Stimulated activated memory B cell treated with anti-CD40 and anti-IgM and Interleukin-4, amounts not matched to agents 10 μg/mL and 1 μg/mL and 100 μg/mL, for 72 hours (primary cell): ENCODE measurements at regions not wholly inside any gene's neighbourhood (a gene's known extent, or its start where the extent isn't known, plus 50 kb on each side); places are given as distances from the start of the nearest gene placed in this dataset.

Experiments
- ATAC-seq: fragments of 150-1000 bp; cut with Tn5 transposase; 2 replicates; pipeline ENCODE4 v1.10.0; 2021
- H3K27ac Mint-ChIP-seq: one replicate; pipeline ENCODE4 v1.8.0; 2022; ENCODE audit warnings: mild to moderate bottlenecking, mixed read lengths
- H3K27me3 Mint-ChIP-seq: one replicate; pipeline ENCODE4 v1.8.0; 2022; ENCODE audit warnings: mixed read lengths
- H3K36me3 Mint-ChIP-seq: one replicate; pipeline ENCODE4 v1.8.0; 2022; ENCODE audit warnings: mixed read lengths
- H3K4me1 Mint-ChIP-seq: one replicate; pipeline ENCODE4 v1.8.0; 2022; ENCODE audit warnings: mixed read lengths
- H3K4me3 Mint-ChIP-seq: one replicate; pipeline ENCODE4 v1.8.0; 2022; ENCODE audit warnings: mild to moderate bottlenecking, moderate library complexity, mixed read lengths
- H3K9me3 Mint-ChIP-seq: one replicate; pipeline ENCODE4 v1.8.0; 2022; ENCODE audit warnings: mixed read lengths

DNA sequence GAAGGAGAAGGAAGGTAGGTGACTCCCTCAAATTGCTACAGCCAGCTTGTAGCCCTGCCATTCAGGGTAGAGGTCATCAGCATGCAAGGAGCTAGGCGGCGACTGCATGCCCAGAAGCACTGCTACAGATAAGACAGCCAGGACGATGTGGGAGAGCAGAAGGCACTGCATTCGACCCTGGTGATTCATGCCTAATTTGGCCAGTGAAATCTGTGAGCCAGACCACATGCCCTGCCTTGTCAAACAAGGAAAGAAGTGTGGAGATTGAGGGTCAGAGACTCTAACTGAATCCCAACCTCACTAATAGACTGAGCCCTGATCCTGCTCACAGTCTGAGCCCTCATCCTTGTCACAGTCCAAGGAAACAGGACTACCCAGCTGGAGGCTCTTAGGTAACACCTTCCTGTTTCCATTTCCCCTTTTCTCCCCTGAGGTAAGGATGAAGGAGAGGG lies 86.6 kb downstream of the LINGO1 start:
- H3K27ac Mint-ChIP-seq: no peak overlapping the region
- no peaks in the 10 kb centered on the region for H3K27me3 Mint-ChIP-seq
- peaks cover 4% of the 10 kb centered on the region for H3K9me3 Mint-ChIP-seq
- H3K4me3 Mint-ChIP-seq: no peak overlapping the region
- peaks cover 32% of the 10 kb centered on the region for H3K4me1 Mint-ChIP-seq
- no peak for ATAC-seq
- H3K36me3 Mint-ChIP-seq: no peaks in the 10 kb centered on the region

GRCh38 chr15:77545058-77545457 lies 87.7 kb downstream of the LINGO1 start:
- no peaks in the 10 kb centered on the region for H3K27me3 Mint-ChIP-seq
- no peak for ATAC-seq
- H3K27ac Mint-ChIP-seq: no peak overlapping the region
- no peaks in the 10 kb centered on the region for H3K36me3 Mint-ChIP-seq
- peaks cover 4% of the 10 kb centered on the region for H3K9me3 Mint-ChIP-seq
- no peak overlapping the region for H3K4me3 Mint-ChIP-seq
- peaks cover 38% of the 10 kb centered on the region for H3K4me1 Mint-ChIP-seq

GRCh38 chr15:77544162-77544561 lies 88.5 kb downstream of the LINGO1 start:
- Mint-ChIP-seq H3K4me3 (no peak overlapping the region), H3K27me3 (no peaks in the 10 kb centered on the region), H3K27ac (no peak overlapping the region), H3K4me1 (peaks cover 42% of the 10 kb centered on the region), H3K9me3 (peaks cover 4% of the 10 kb centered on the region), H3K36me3 (no peaks in the 10 kb centered on the region)
- ATAC-seq: no peak

DNA sequence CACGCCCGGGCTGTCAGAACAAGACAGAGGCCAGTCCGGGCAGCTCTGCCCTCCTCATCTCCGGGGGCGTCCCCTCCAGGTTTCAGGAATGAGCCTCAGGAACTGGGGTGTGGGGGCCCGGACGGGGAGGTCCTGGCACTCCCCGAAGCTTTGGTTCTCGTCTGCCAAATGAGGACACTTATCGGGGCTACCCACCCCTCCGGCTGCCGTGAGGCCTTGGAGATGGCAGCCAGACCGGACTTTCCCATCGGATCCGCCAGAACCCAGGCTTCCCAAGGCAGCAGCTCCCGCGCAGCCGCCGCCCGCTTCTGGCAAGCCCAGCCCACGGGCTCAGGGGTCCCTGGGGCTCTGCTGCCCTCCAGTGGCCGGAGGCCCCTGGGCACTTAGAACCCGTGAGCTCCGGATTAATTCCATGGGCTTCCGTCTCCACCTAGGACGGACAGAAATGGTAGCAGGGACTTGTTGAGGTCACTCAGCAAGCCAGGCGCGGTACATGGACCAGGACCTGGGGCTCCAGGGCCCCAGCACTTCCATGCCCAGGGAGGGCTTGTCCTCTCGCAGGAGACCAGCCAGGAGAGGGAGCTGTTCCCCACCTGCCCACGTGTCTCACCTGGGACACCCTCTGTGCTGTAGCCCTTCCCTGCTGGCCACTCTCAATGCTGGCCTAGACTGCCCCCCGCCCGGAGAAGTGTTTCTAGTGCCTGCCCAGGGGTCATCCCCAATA lies 89.4 kb downstream of the LINGO1 start:
- no peaks in the 10 kb centered on the region for H3K36me3 Mint-ChIP-seq
- peak overlapping the region; percentile 78 for H3K4me3 Mint-ChIP-seq
- peak overlapping the region; percentile 68 for H3K27ac Mint-ChIP-seq
- peak; percentile 90 for ATAC-seq
- peaks cover 4% of the 10 kb centered on the region for H3K9me3 Mint-ChIP-seq
- no peaks in the 10 kb centered on the region for H3K27me3 Mint-ChIP-seq
- peaks cover 42% of the 10 kb centered on the region for H3K4me1 Mint-ChIP-seq

DNA sequence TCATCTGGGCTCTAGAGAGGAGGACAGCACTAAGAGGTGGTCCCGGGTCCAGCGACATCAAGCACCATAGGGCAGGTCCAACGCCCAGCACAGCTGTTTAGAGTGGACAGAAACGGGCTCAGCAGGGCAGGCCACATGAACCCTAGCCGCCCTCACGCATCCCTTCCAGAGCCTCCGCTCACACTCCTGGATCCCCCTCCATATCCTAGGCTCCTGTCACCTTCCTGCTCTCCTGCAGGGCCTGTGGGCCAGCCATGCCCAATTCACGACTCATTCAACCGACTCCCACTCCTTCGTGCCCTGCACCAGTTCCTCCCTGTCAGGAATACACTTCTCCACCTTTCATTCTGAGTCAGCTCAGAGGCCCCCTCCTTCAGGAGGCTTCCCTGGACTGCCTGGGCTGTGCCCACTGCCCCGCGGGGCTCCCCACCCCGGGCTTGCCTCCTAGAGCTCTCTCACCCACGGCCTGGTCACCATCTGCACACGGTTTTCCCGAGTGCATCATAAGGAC lies 90.2 kb downstream of the LINGO1 start:
- Mint-ChIP-seq H3K4me1 (peaks cover 43% of the 10 kb centered on the region), H3K9me3 (peaks cover 4% of the 10 kb centered on the region), H3K27ac (peak overlapping the region; percentile 68), H3K36me3 (no peaks in the 10 kb centered on the region), H3K4me3 (peak overlapping the region; percentile 78), H3K27me3 (no peaks in the 10 kb centered on the region)
- no peak for ATAC-seq

- H3K4me1 Mint-ChIP-seq: peaks cover 53% of the 10 kb centered on the region
- H3K36me3 Mint-ChIP-seq: no peaks in the 10 kb centered on the region
- H3K27ac Mint-ChIP-seq: no peak overlapping the region
- ATAC-seq: no peak
- no peaks in the 10 kb centered on the region for H3K9me3 Mint-ChIP-seq
- no peak overlapping the region for H3K4me3 Mint-ChIP-seq
- no peaks in the 10 kb centered on the region for H3K27me3 Mint-ChIP-seq
Measured at GRCh38 chr15:77541421-77542181, 91.1 kb downstream of the LINGO1 start.

GRCh38 chr15:77540312-77541060 lies 92.2 kb downstream of the LINGO1 start:
- no peaks in the 10 kb centered on the region for H3K9me3 Mint-ChIP-seq

DNA sequence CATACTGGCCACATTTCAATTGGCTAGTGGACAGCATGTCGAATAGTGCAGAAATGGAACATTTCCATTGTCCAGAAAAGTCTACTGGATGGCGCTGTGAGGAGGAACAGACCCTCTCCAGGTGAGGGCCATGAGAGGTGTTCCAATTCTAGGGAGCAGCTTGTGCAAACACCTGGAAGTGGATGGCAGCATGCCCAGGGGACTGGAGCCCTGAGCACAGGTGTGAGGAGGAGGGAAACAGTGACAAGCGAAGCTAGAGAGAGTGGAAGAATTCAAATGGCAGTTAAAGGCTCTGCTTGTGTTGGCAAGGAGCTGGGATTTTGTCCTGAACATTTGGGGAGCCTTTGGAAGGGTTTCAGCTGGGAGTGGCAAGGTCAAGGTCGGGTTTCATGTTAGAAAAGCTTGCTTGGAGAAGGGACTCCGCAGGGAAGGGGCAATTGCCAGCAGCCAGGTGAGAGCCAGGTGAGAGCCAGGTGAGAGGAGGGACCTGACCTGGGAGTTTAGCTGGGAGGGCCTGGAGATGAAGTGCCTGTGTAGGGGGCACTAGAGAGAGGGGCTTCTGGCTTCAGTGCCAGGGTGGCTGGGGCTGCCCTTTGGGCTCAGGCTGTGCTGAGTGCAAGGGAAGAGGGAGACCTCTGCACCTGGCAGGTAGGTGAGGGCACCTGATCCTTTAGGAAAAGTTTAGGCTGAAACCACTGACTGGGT lies 93.8 kb downstream of the LINGO1 start:
- Mint-ChIP-seq H3K9me3 (no peaks in the 10 kb centered on the region), H3K4me3 (no peak overlapping the region), H3K4me1 (peaks cover 67% of the 10 kb centered on the region), H3K36me3 (no peaks in the 10 kb centered on the region), H3K27me3 (no peaks in the 10 kb centered on the region), H3K27ac (peak overlapping the region; percentile 83)
- no peak for ATAC-seq

More at GRCh38 chr15:77540312-77541060, 92.2 kb downstream of the LINGO1 start:
- Mint-ChIP-seq H3K27me3 (no peaks in the 10 kb centered on the region), H3K4me3 (no peak overlapping the region), H3K27ac (peak overlapping the region; percentile 38), H3K4me1 (peaks cover 63% of the 10 kb centered on the region), H3K36me3 (no peaks in the 10 kb centered on the region)
- ATAC-seq: no peak

GRCh38 chr15:77538027-77538451 lies 94.7 kb downstream of the LINGO1 start:
- Mint-ChIP-seq H3K27me3 (no peaks in the 10 kb centered on the region), H3K36me3 (no peaks in the 10 kb centered on the region), H3K4me3 (peak overlapping the region; percentile 15), H3K9me3 (no peaks in the 10 kb centered on the region), H3K4me1 (peaks cover 60% of the 10 kb centered on the region), H3K27ac (peak overlapping the region; percentile 83)
- peak; percentile 85 for ATAC-seq

DNA sequence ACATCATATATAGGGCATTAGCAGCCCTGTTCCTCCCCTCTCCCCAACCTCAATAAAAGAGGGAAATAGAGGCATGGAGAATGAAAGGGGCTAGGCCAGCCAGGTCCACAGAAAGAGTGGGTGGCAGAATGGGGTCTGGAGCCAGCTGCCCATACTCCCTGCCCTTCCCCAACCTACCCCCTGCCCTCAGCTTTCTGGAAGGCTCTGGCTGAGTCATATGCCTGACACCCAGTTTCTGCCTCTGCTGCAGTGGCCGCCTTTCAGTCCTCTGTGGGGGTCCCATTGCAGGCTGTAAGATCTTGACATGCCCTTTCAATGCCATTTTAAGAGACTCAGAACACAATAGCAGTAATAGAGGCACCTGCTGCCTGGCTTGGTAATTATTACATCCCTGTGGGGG lies 95.7 kb downstream of the LINGO1 start:
- ATAC-seq: no peak
- H3K27ac Mint-ChIP-seq: peak overlapping the region; percentile 83

DNA sequence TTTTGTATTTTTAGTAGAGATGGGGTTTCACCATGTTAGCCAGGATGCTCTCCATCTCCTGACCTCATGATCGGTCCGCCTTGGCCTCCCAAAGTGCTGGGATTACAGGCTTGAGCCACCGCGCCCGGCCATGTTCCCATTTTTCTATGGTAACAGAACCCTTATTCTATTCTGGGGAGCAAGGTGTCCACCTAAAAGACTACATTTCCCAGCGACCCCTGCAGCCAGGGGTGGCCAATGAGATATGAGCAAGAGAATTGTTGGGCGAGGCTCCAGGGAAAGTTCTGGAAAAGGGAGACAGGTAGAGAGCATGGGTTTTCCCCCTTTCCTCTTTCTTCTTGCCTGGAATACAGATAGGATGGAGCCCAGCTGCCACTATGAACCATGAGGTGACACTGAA lies 96.9 kb downstream of the LINGO1 start:
- H3K4me3 Mint-ChIP-seq: no peak overlapping the region
- no peaks in the 10 kb centered on the region for H3K27me3 Mint-ChIP-seq
- ATAC-seq: no peak
- H3K4me1 Mint-ChIP-seq: peaks cover 50% of the 10 kb centered on the region
- H3K9me3 Mint-ChIP-seq: no peaks in the 10 kb centered on the region
- H3K27ac Mint-ChIP-seq: no peak overlapping the region
- no peaks in the 10 kb centered on the region for H3K36me3 Mint-ChIP-seq

More for the DNA sequence above, 95.7 kb downstream of the LINGO1 start:
- Mint-ChIP-seq H3K4me1 (peaks cover 55% of the 10 kb centered on the region), H3K9me3 (no peaks in the 10 kb centered on the region), H3K4me3 (no peak overlapping the region), H3K36me3 (no peaks in the 10 kb centered on the region), H3K27me3 (no peaks in the 10 kb centered on the region)
